ENCODE measurements at regions not wholly inside any gene's neighbourhood (a gene's known extent, or its start where the extent isn't known, plus 50 kb on each side); places are given as distances from the start of the nearest gene placed in this dataset.

DNA sequence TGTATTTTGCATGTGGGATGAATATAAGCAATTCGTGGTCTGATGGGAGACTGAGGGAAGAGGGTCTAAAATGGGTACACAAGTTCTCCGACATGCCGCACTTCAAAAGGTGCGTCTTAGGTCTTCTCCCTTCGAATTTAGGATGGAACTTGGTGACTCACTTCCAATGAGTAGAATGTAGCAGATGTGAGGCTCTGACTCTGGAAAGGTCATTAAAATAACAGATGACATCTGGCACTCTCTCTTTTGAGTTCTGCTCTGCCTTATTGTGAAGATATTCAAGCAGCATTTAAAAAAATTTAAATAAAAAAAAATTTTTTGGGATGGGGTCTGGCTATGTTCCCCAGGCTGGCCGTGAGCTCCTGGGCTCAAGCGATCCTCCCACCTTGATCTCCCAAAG lies 92.7 kb downstream of the TMEM100 start:
- peaks cover 6% of the 10 kb centered on the region in 2 donors for H3K27me3 Mint-ChIP-seq

DNA sequence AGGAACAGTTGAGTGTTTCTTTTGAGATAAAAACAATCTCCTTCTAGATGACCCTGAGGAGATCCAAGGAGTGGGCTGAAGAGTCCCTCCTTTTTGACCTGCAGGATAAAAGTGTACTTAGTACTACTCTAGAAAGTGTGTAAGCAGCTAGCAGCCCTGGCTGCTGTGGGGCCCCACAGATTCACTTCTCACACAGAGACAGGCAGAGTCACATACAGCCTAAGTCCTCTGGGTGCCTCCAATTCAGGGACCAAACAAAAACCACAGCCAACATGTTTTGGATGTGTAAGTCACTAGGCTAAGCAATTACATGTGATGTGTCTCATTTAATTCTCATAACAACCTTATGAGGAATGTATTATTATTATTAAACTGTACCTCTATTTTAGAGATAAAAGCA lies 97.1 kb downstream of the TMEM100 start:
- ChIA-PET CTCF (no interaction called here), POLR2A (no interaction called here)
- H3K4me1 Mint-ChIP-seq: peaks cover 3 to 4% (median 4%) of the 10 kb centered on the region in 3 donors
- H3K4me1 ChIP-seq (ENCODE audit: insufficient read depth, low read length): no peaks in the 10 kb centered on the region
- no peak for DNase-seq
- H3K27ac Mint-ChIP-seq: no peak overlapping the region
- H3K36me3 Mint-ChIP-seq: no peaks in the 10 kb centered on the region
- no peaks in the 10 kb centered on the region for H3K9me3 ChIP-seq (ENCODE audit: low read length)
- H3K27ac ChIP-seq (ENCODE audit: low read depth, low read length): no peak overlapping the region
- peaks cover 0 to 2% (median 0%) of the 10 kb centered on the region in 5 donors for H3K9me3 Mint-ChIP-seq
- H3K4me3 Mint-ChIP-seq: peak overlapping the region in 1 of 7 donors; percentile 9
- H3K4me3 ChIP-seq (ENCODE audit: low read length): no peak overlapping the region
- H3K27me3 Mint-ChIP-seq: peaks cover 6 to 8% of the 10 kb centered on the region in 2 donors
- no peaks in the 10 kb centered on the region for H3K27me3 ChIP-seq (ENCODE audit: insufficient read depth, low read length, poor library complexity, severe bottlenecking)
- no peaks in the 10 kb centered on the region for H3K36me3 ChIP-seq (ENCODE audit: insufficient read depth, low read length)

More for the DNA sequence above, 92.7 kb downstream of the TMEM100 start:
- Mint-ChIP-seq H3K27ac (no peak overlapping the region), H3K4me1 (peaks cover 3 to 4% (median 4%) of the 10 kb centered on the region in 3 donors), H3K9me3 (peaks cover 0 to 2% (median 0%) of the 10 kb centered on the region in 5 donors), H3K4me3 (no peak overlapping the region), H3K36me3 (no peaks in the 10 kb centered on the region)
- ChIA-PET CTCF (no interaction called here), POLR2A (no interaction called here)
- no peak for DNase-seq
- Histone ChIP-seq H3K36me3 (ENCODE audit: insufficient read depth, low read length) (no peaks in the 10 kb centered on the region), H3K27me3 (ENCODE audit: insufficient read depth, low read length, poor library complexity, severe bottlenecking) (no peaks in the 10 kb centered on the region), H3K9me3 (ENCODE audit: low read length) (no peaks in the 10 kb centered on the region), H3K4me3 (ENCODE audit: low read length) (no peak overlapping the region), H3K27ac (ENCODE audit: low read depth, low read length) (no peak overlapping the region), H3K4me1 (ENCODE audit: insufficient read depth, low read length) (no peaks in the 10 kb centered on the region)

DNA sequence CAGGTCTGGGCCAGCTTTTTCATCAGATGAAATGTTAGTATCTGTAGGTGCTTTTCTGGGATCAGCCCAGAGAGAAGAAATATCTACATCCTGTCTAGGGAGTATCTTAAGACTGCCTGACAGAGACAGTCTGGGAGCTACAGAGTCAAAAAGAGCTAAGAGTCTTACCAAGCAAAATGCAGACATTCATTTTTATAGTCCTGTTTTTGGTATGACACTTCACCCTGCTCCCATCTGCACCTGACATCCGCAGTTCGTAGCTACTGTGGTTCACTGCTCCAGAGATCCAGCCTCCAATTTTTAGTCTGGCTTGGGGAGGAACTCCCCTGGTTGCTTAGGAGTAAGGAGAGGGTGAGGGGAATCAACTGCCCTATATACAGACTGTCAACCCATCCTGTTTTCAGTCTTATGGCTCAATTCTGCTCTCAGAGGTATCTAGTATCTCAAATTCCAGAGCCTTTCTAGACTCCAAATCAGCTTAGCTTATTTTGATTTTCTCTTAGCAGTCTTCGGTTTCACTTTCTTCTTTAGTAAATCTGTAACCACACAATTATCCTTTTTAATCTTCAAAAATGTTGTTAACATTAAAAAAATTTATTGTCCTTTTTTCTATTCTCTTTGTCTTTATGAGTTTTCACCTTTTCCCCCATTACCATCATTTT lies 97.8 kb downstream of the TMEM100 start:
- H3K27me3 Mint-ChIP-seq: peaks cover 6 to 8% of the 10 kb centered on the region in 2 donors
- no peaks in the 10 kb centered on the region for H3K36me3 Mint-ChIP-seq
- no peak overlapping the region for H3K27ac Mint-ChIP-seq
- H3K4me1 ChIP-seq (ENCODE audit: insufficient read depth, low read length): no peaks in the 10 kb centered on the region
- H3K4me1 Mint-ChIP-seq: peaks cover 3 to 4% (median 4%) of the 10 kb centered on the region in 3 donors
- H3K9me3 ChIP-seq (ENCODE audit: low read length): no peaks in the 10 kb centered on the region
- H3K36me3 ChIP-seq (ENCODE audit: insufficient read depth, low read length): no peaks in the 10 kb centered on the region
- H3K27ac ChIP-seq (ENCODE audit: low read depth, low read length): no peak overlapping the region
- no peak for DNase-seq
- peak overlapping the region in 1 of 7 donors; percentile 9 for H3K4me3 Mint-ChIP-seq
- ChIA-PET POLR2A (no interaction called here), CTCF (no interaction called here)
- no peaks in the 10 kb centered on the region for H3K27me3 ChIP-seq (ENCODE audit: insufficient read depth, low read length, poor library complexity, severe bottlenecking)
- peaks cover 0 to 2% (median 0%) of the 10 kb centered on the region in 5 donors for H3K9me3 Mint-ChIP-seq
- H3K4me3 ChIP-seq (ENCODE audit: low read length): no peak overlapping the region

DNA sequence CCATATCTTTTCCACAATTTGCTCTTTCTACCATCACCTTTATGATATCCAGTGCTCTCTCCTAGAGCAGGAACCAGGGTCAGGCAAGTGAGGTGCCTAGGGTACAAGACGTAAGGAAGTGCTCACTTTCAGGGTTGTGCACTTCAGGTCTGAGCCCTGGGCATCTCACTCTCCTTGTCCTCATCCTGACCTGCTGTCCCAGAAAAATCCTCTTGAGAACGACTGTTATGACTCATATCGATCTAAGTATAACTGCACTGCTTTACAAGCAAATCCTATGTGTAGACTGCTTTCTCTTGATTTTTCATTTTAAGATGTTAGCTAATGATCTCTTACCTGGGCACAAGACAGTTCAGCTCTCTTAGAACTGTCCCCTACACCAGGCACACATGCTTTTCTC lies 100.1 kb downstream of the TMEM100 start:
- no peak for DNase-seq
- Mint-ChIP-seq H3K27ac (no peak overlapping the region), H3K9me3 (no peaks in the 10 kb centered on the region), H3K4me1 (peaks cover 3 to 4% (median 4%) of the 10 kb centered on the region in 3 donors), H3K27me3 (peaks cover 9 to 22% of the 10 kb centered on the region in 2 donors), H3K36me3 (no peaks in the 10 kb centered on the region), H3K4me3 (no peak overlapping the region)
- no peak overlapping the region for H3K27ac ChIP-seq (ENCODE audit: low read depth, low read length)
- no peaks in the 10 kb centered on the region for H3K27me3 ChIP-seq (ENCODE audit: insufficient read depth, low read length, poor library complexity, severe bottlenecking)
- H3K9me3 ChIP-seq (ENCODE audit: low read length): no peaks in the 10 kb centered on the region
- ChIA-PET POLR2A (no interaction called here), CTCF (no interaction called here)
- H3K4me3 ChIP-seq (ENCODE audit: low read length): no peak overlapping the region
- no peaks in the 10 kb centered on the region for H3K4me1 ChIP-seq (ENCODE audit: insufficient read depth, low read length)
- no peaks in the 10 kb centered on the region for H3K36me3 ChIP-seq (ENCODE audit: insufficient read depth, low read length)

DNA sequence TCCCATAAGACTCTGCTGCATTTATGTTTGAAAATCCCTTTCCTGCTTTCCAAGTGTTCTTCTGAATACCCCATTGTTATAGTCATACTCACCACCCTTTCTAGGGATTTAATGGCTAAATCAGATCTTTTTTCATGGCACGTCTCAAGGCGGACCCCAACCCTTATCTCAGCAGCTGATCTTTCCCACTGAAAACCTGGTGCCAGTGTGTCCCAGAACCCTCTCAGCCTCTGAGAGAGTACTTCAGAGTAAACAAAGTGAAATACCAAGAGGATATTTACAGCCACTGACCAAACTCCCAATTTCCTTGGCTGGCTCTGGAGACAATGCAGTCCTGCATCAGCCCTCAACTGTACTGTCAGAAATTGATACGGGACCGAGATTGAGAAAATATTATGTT lies 101.7 kb downstream of the TMEM100 start:
- H3K4me1 ChIP-seq (ENCODE audit: insufficient read depth, low read length): no peaks in the 10 kb centered on the region
- H3K27me3 ChIP-seq (ENCODE audit: insufficient read depth, low read length, poor library complexity, severe bottlenecking): no peaks in the 10 kb centered on the region
- Mint-ChIP-seq H3K27ac (no peak overlapping the region), H3K4me1 (peaks cover 3 to 4% (median 4%) of the 10 kb centered on the region in 3 donors), H3K9me3 (no peaks in the 10 kb centered on the region), H3K4me3 (no peak overlapping the region), H3K36me3 (no peaks in the 10 kb centered on the region), H3K27me3 (peaks cover 8 to 22% of the 10 kb centered on the region in 2 donors)
- CTCF ChIA-PET: no interaction called here
- no peak for DNase-seq
- POLR2A ChIA-PET: no interaction called here
- H3K9me3 ChIP-seq (ENCODE audit: low read length): no peaks in the 10 kb centered on the region
- no peaks in the 10 kb centered on the region for H3K36me3 ChIP-seq (ENCODE audit: insufficient read depth, low read length)
- no peak overlapping the region for H3K4me3 ChIP-seq (ENCODE audit: low read length)
- no peak overlapping the region for H3K27ac ChIP-seq (ENCODE audit: low read depth, low read length)

DNA sequence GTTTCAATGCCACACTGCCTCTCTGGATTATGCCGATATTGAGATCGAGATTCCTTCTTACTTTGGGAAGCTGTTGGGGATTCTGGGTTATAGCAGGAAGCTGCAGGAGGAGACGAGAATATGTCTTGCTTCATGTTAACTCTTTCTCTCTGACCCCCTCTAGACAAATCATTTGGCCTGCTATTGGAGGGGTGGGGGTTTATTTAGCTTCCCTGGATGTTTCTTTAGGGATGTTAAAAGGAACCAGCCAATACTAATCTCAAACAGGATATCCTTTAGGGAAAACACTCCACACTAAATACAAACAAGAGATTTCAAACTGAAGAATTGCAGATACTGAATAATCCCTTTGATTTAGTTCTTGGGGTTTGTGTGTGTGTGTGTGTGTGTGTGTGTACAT lies 102.6 kb downstream of the TMEM100 start:
- Mint-ChIP-seq H3K36me3 (no peaks in the 10 kb centered on the region), H3K27me3 (peaks cover 7 to 22% of the 10 kb centered on the region in 2 donors), H3K4me3 (no peak overlapping the region), H3K4me1 (no peaks in the 10 kb centered on the region), H3K9me3 (no peaks in the 10 kb centered on the region), H3K27ac (no peak overlapping the region)
- POLR2A ChIA-PET: no interaction called here
- Histone ChIP-seq H3K27ac (ENCODE audit: low read depth, low read length) (no peak overlapping the region), H3K27me3 (ENCODE audit: insufficient read depth, low read length, poor library complexity, severe bottlenecking) (no peaks in the 10 kb centered on the region), H3K4me1 (ENCODE audit: insufficient read depth, low read length) (no peaks in the 10 kb centered on the region), H3K9me3 (ENCODE audit: low read length) (no peaks in the 10 kb centered on the region), H3K4me3 (ENCODE audit: low read length) (no peak overlapping the region), H3K36me3 (ENCODE audit: insufficient read depth, low read length) (no peaks in the 10 kb centered on the region)
- CTCF ChIA-PET: no interaction called here
- DNase-seq: no peak

DNA sequence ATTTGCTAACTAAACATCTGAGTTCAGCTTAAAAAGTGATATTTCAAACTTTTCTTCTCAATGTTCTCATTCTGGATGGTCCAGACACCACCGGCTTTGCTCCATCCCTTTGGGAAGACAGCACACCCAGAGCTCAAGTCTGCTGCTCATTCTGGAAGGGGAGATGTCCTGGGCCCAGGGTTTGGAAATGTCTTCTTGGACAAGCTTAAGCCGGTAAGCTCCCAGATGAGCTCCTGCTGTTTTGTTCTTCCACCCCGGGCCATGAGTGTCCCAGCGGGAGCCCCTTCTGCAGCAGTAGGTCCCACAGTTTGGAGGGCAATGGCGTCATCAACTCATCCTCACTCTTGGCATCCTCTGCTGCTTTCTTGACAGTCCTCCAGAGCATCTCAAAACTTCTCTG lies 105.2 kb downstream of the TMEM100 start:
- POLR2A ChIA-PET: no interaction called here
- Histone ChIP-seq H3K36me3 (ENCODE audit: insufficient read depth, low read length) (no peaks in the 10 kb centered on the region), H3K9me3 (ENCODE audit: low read length) (no peaks in the 10 kb centered on the region), H3K27me3 (ENCODE audit: insufficient read depth, low read length, poor library complexity, severe bottlenecking) (no peaks in the 10 kb centered on the region), H3K27ac (ENCODE audit: low read depth, low read length) (no peak overlapping the region), H3K4me1 (ENCODE audit: insufficient read depth, low read length) (no peaks in the 10 kb centered on the region), H3K4me3 (ENCODE audit: low read length) (no peak overlapping the region)
- H3K4me3 Mint-ChIP-seq: no peak overlapping the region
- DNase-seq: no peak
- no peaks in the 10 kb centered on the region for H3K36me3 Mint-ChIP-seq
- CTCF ChIA-PET: no interaction called here
- H3K4me1 Mint-ChIP-seq: no peaks in the 10 kb centered on the region
- H3K27ac Mint-ChIP-seq: no peak overlapping the region
- peaks cover 4 to 22% of the 10 kb centered on the region in 2 donors for H3K27me3 Mint-ChIP-seq
- H3K9me3 Mint-ChIP-seq: no peaks in the 10 kb centered on the region

DNA sequence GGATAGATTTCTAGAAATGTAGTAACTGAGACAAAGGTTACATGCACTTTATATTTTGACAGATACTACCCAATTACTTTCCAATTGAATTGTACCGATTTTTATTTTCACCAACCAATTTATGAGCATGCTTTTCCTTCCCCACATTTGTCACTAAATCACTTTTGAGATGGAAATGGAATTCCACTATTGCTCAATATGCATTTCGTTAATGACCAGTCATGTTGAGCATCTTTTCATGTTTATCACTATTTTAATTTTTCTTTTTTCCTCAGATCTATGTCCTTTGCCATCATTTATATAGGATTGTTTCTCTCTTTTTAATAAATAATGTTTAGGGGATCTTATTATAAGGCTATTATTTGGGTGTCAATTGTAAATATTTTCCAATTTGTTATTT lies 102.8 kb upstream of the SMIM36 start:
- Mint-ChIP-seq H3K4me1 (no peaks in the 10 kb centered on the region), H3K27ac (no peak overlapping the region), H3K36me3 (no peaks in the 10 kb centered on the region), H3K27me3 (peaks cover 2 to 10% of the 10 kb centered on the region in 2 donors), H3K4me3 (no peak overlapping the region), H3K9me3 (no peaks in the 10 kb centered on the region)
- POLR2A ChIA-PET: no interaction called here
- Histone ChIP-seq H3K4me1 (ENCODE audit: insufficient read depth, low read length) (no peaks in the 10 kb centered on the region), H3K27ac (ENCODE audit: low read depth, low read length) (no peak overlapping the region), H3K9me3 (ENCODE audit: low read length) (no peaks in the 10 kb centered on the region), H3K4me3 (ENCODE audit: low read length) (no peak overlapping the region), H3K27me3 (ENCODE audit: insufficient read depth, low read length, poor library complexity, severe bottlenecking) (no peaks in the 10 kb centered on the region), H3K36me3 (ENCODE audit: insufficient read depth, low read length) (no peaks in the 10 kb centered on the region)
- CTCF ChIA-PET: no interaction called here
- no peak for DNase-seq
